ENCODE measurements at regions not wholly inside any gene's neighbourhood (a gene's known extent, or its start where the extent isn't known, plus 50 kb on each side); places are given as distances from the start of the nearest gene placed in this dataset.
"Not testable (repeated sequence)": the region's sequence is repeated elsewhere in the genome, so short reads cannot be mapped to it uniquely, and the experiment has no call there.

- TF ChIP-seq POLR2A, POLR2AphosphoS5 (IDR thresholded peaks at IDR 0.05): not testable (repeated sequence)
- TF ChIP-seq, protein P1, sequence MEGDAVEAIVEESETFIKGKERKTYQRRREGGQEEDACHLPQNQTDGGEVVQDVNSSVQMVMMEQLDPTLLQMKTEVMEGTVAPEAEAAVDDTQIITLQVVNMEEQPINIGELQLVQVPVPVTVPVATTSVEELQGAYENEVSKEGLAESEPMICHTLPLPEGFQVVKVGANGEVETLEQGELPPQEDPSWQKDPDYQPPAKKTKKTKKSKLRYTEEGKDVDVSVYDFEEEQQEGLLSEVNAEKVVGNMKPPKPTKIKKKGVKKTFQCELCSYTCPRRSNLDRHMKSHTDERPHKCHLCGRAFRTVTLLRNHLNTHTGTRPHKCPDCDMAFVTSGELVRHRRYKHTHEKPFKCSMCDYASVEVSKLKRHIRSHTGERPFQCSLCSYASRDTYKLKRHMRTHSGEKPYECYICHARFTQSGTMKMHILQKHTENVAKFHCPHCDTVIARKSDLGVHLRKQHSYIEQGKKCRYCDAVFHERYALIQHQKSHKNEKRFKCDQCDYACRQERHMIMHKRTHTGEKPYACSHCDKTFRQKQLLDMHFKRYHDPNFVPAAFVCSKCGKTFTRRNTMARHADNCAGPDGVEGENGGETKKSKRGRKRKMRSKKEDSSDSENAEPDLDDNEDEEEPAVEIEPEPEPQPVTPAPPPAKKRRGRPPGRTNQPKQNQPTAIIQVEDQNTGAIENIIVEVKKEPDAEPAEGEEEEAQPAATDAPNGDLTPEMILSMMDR (IDR thresholded peaks at IDR 0.05), result not testable (repeated sequence)
Observed at GRCh38 chr21:14882545-14882944, 182.3 kb downstream of the NRIP1 start.

Data from prostate gland (tissue), 2 donors.